ENCODE measurements at regions not wholly inside any gene's neighbourhood (a gene's known extent, or its start where the extent isn't known, plus 50 kb on each side); places are given as distances from the start of the nearest gene placed in this dataset.

- DNase-seq (ENCODE audit: extremely low read depth, low read depth): no peak
- TF ChIP-seq CTCF (IDR thresholded peaks at IDR 0.05; ENCODE audit: low read depth, low read length): no peak
These were observed 50.9 kb upstream of the EP300 start for GRCh38 chr22:41041532-41041931.

Measured in AG09319 (cell line).